Keratinocyte (primary cell): ENCODE measurements at regions not wholly inside any gene's neighbourhood (a gene's known extent, or its start where the extent isn't known, plus 50 kb on each side); places are given as distances from the start of the nearest gene placed in this dataset.

ENCODE experiments used
- DNase-seq: peaks from one replicate; pipeline ENCODE4 v3.0.0-alpha.2; 2011; ENCODE audit warnings: low read depth, missing footprints, low spot score
- FAIRE-seq: peaks from 2 replicates; lab custom pipeline; 2011; peaks lifted over from hg19 to GRCh38; lab: Jason Lieb, UNC
- H2AFZ ChIP-seq: 2 replicates; pipeline ENCODE4 v1.6.0; 2012; ENCODE audit warnings: low read length, control low read depth, inconsistent platforms; ENCODE audit not compliant: control insufficient read depth
- H3K27ac ChIP-seq: 2 replicates; pipeline ENCODE4 v1.5.1; 2011; ENCODE audit warnings: low read length; ENCODE audit not compliant: control insufficient read depth, insufficient read depth
- H3K27me3 ChIP-seq: 3 replicates; pipeline ENCODE4 v1.6.0; 2011; ENCODE audit warnings: low read length; ENCODE audit not compliant: control insufficient read depth, insufficient read depth; ENCODE audit errors: extremely low read depth
- H3K36me3 ChIP-seq, 2 experiments: 2 replicates in 1 of 2; 3 replicates in 1 of 2; pipeline ENCODE4 v1.5.1; 2011; ENCODE audit warnings: low read length in 2 of 2, mild to moderate bottlenecking in 1 of 2; ENCODE audit not compliant: control insufficient read depth in 2 of 2, insufficient read depth in 2 of 2; ENCODE audit errors: extremely low read depth in 1 of 2
- H3K4me1 ChIP-seq: 3 replicates; pipeline ENCODE4 v1.5.1; 2011; ENCODE audit warnings: low read length; ENCODE audit not compliant: control insufficient read depth, insufficient read depth; ENCODE audit errors: extremely low read depth
- H3K4me2 ChIP-seq: 3 replicates; pipeline ENCODE4 v1.6.0; 2011; ENCODE audit warnings: low read depth, low read length; ENCODE audit not compliant: control insufficient read depth, insufficient read depth; ENCODE audit errors: extremely low read depth
- H3K4me3 ChIP-seq, 3 experiments: fragments of 200-600 bp in 1 of 3; sonication (generic) in 1 of 3; 2 replicates in 2 of 3; 3 replicates in 1 of 3; pipeline ENCODE4 v1.5.1; 2011 to 2016; ENCODE audit warnings: low read length in 3 of 3, mild to moderate bottlenecking in 3 of 3, control low read depth in 2 of 3, inconsistent platforms in 1 of 3, low read depth in 1 of 3, mixed read lengths in 1 of 3, mixed run types in 1 of 3, moderate library complexity in 1 of 3; ENCODE audit not compliant: control insufficient read depth in 2 of 3, insufficient read depth in 2 of 3; ENCODE audit errors: extremely low read depth in 1 of 3
- H3K79me2 ChIP-seq: 2 replicates; pipeline ENCODE4 v1.6.0; 2012; ENCODE audit warnings: low read length; ENCODE audit not compliant: control insufficient read depth, insufficient read depth
- H3K9ac ChIP-seq: 3 replicates; pipeline ENCODE4 v1.6.0; 2011; ENCODE audit warnings: low read length; ENCODE audit not compliant: control insufficient read depth, insufficient read depth; ENCODE audit errors: extremely low read depth
- H3K9me1 ChIP-seq: 3 replicates; pipeline ENCODE4 v1.6.0; 2011; ENCODE audit warnings: low read length; ENCODE audit not compliant: control insufficient read depth, insufficient read depth; ENCODE audit errors: extremely low read depth
- H3K9me3 ChIP-seq: 2 replicates; pipeline ENCODE4 v1.5.1; 2012; ENCODE audit warnings: low read depth, low read length; ENCODE audit not compliant: control insufficient read depth
- H4K20me1 ChIP-seq: 3 replicates; pipeline ENCODE4 v1.6.0; 2011; ENCODE audit warnings: low read length; ENCODE audit not compliant: control insufficient read depth, insufficient read depth; ENCODE audit errors: extremely low read depth
- CTCF ChIP-seq, 3 experiments: IDR thresholded peaks in 1 of 3; conservative IDR thresholded peaks in 1 of 3; optimal IDR thresholded peaks in 1 of 3; 2 replicates in 2 of 3; 3 replicates in 1 of 3; pipeline versions ENCODE3 to v1.5.1; 2011; ENCODE audit warnings: low read length in 3 of 3, mild to moderate bottlenecking in 3 of 3, moderate library complexity in 2 of 3, control low read depth in 1 of 3, inconsistent platforms in 1 of 3; ENCODE audit not compliant: insufficient read depth in 2 of 3; ENCODE audit errors: extremely low read depth in 1 of 3
- EZH2 ChIP-seq: IDR thresholded peaks from one replicate; pipeline ENCODE4 v1.6.1; 2012; ENCODE audit warnings: inconsistent platforms, mild to moderate bottlenecking, low read length, moderate library complexity
- dilution Hi-C: fragments of 300-500 bp; cut with MboI; formaldehyde crosslinking; loops from one replicate; pipeline ENCODE4 v1.7.0; 2020; ENCODE audit warnings: low sequenced_read_pairs; ENCODE audit not compliant: extremely low pct_ligation_motif_present

GRCh38 chr3:7847021-7847420, 654.6 kb upstream of the LMCD1 start:
- TF ChIP-seq CTCF (optimal IDR thresholded peaks at IDR 0.05 in 1 of 3, IDR thresholded peaks at IDR 0.05 in 1 of 3, conservative IDR thresholded peaks at IDR 0.05 in 1 of 3; ENCODE audit: extremely low read depth in 1 of 3, insufficient read depth in 2 of 3, low read length in 3 of 3) (no peak), EZH2 (no peak)
- Histone ChIP-seq H3K4me1 (no peaks in the 10 kb centered on the region), H3K9ac (no peak overlapping the region), H3K9me3 (no peaks in the 10 kb centered on the region), H3K4me3 (no peak overlapping the region), H3K27ac (no peak overlapping the region), H3K27me3 (no peaks in the 10 kb centered on the region), H4K20me1 (no peaks in the 10 kb centered on the region), H3K9me1 (no peaks in the 10 kb centered on the region), H3K79me2 (no peaks in the 10 kb centered on the region), H3K4me2 (no peak overlapping the region), H2AFZ (no peak overlapping the region), H3K36me3 (no peaks in the 10 kb centered on the region)
- FAIRE-seq (no peak), DNase-seq (no peak)
- dilution Hi-C loops, result no loop called here

- dilution Hi-C loops, result no loop called here
- TF ChIP-seq EZH2 (no peak), CTCF (optimal IDR thresholded peaks at IDR 0.05 in 1 of 3, IDR thresholded peaks at IDR 0.05 in 1 of 3, conservative IDR thresholded peaks at IDR 0.05 in 1 of 3; ENCODE audit: extremely low read depth in 1 of 3, insufficient read depth in 2 of 3, low read length in 3 of 3) (no peak)
These were observed 654.1 kb upstream of the LMCD1 start for GRCh38 chr3:7847521-7847920.

More at GRCh38 chr3:7847521-7847920, 654.1 kb upstream of the LMCD1 start:
- no peaks in the 10 kb centered on the region for H3K9me1 ChIP-seq
- H3K4me2 ChIP-seq, result no peak overlapping the region
- no peaks in the 10 kb centered on the region for H4K20me1 ChIP-seq
- no peaks in the 10 kb centered on the region for H3K9me3 ChIP-seq
- H3K4me1 ChIP-seq, result no peaks in the 10 kb centered on the region
- no peaks in the 10 kb centered on the region for H3K27me3 ChIP-seq
- no peak overlapping the region for H3K27ac ChIP-seq
- no peaks in the 10 kb centered on the region for H3K36me3 ChIP-seq
- no peak for FAIRE-seq
- no peaks in the 10 kb centered on the region for H3K79me2 ChIP-seq
- H2AFZ ChIP-seq, result no peak overlapping the region
- DNase-seq, result no peak
- no peak overlapping the region for H3K9ac ChIP-seq
- no peak overlapping the region for H3K4me3 ChIP-seq
